ENCODE measurements at regions not wholly inside any gene's neighbourhood (a gene's known extent, or its start where the extent isn't known, plus 50 kb on each side); places are given as distances from the start of the nearest gene placed in this dataset.

DNA sequence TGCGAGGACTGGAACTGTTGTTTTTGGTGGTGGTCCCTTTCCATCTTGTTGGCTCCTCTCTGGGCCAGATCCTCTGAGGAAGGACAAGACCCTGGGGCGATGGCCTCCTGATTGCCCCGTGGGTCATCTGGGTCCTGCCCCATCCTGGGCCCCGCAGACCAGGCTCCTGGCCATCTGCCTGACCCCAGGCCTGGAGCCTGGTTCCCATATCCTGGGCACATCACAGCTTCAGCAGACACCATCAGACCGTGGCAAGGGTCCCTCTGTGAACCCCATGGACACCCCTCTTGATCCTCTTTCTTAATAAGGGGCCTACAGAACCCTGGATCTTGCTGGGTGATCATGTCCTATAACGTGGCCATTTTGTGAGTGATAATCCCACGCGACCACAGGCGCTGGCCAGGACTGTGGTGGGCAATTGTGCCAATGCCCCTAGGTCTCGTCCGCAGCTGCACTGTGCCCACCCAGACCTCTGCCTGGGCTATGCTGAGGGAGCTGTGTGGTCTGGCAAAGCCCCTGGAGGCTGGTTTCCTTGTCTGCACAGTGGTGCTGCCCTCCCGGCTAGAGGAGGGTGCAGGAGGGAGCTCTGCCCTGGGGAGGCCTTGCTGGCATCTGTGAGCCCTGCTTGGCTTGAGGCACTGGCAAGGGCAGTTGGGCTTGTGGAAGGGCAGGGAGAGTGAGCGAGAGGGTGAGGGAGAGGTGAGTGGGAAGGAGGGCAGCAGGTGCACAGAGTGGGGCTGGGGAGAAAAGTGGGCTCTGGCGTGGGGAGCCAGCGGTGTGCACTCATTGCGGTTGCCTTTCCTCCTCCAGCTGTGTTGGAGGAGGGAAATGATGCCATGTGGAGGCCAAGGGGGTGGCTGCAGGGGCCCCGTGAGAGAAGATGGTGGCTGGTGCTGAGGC is 53.1 kb upstream of the PRR23E start:
- DNase-seq: no peak

DNA sequence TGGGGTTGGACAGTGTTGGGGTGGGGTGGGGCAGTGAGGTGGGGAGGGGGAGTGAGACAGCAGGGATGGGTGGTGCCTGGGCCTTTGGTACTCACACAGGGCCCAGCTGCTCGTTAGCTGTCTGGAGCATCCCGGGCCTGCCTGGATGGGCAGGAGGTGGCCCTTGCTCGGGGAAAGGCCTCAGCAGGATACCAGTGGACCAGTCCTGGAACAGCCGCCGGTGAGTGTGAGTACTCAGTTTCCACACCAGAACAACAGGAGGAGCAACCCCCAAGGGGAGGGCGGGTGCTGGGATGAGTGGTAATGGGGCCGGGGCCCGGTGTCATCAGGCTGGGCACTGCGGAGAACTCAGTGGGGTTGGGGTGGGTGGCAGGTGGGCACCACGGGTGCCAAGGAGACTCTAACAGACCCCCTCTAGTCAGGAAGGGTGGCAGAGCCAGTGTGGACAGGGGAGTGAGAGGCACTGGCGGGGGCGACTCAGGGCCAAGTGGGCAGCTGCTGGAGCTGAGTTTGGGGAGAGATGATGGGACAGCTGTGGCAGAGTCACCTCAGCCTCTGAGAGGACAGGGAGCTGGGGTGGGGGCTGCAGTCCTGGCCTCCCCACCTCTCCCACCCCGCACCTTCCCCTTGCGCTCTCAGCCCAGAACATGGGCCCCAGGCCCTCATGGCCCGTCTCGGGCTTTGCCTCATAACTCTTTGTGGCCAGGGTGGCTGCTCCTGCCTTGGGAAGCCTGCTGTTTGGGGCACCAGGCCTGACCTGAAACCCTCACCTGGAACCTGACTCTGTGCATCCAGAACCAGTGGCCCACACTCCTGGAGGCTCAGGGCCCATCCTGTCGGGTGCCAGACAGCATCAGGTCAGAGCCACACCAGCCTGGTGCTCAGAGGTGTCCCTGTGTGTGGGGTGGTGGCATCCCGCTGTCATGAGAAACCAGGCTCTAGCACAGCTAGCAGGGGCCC is 52.1 kb upstream of the PRR23E start:
- no peak for DNase-seq

GRCh38 chr3:127141921-127142730 is 50.8 kb upstream of the PRR23E start:
- DNase-seq: peak; percentile 90
